Skeletal muscle satellite cell (primary cell): ENCODE measurements at regions not wholly inside any gene's neighbourhood (a gene's known extent, or its start where the extent isn't known, plus 50 kb on each side); places are given as distances from the start of the nearest gene placed in this dataset.

Experiments
- H3K27me3 ChIP-seq: 2 replicates; pipeline ENCODE4 v1.7.0; 2013; ENCODE audit warnings: low read length; ENCODE audit not compliant: control insufficient read depth, insufficient read depth
- H3K36me3 ChIP-seq: 2 replicates; pipeline ENCODE4 v1.7.0; 2013; ENCODE audit warnings: mild to moderate bottlenecking, control low read depth, low read length; ENCODE audit not compliant: insufficient read depth
- H3K4me1 ChIP-seq: 2 replicates; pipeline ENCODE4 v1.7.0; 2013; ENCODE audit warnings: low read length; ENCODE audit not compliant: control insufficient read depth, insufficient read depth
- H3K4me2 ChIP-seq: 2 replicates; pipeline ENCODE4 v1.7.0; 2013; ENCODE audit warnings: mild to moderate bottlenecking, low read length
- H3K4me3 ChIP-seq: 2 replicates; pipeline ENCODE4 v1.7.0; 2013; ENCODE audit warnings: low read length
- H3K9ac ChIP-seq: 2 replicates; pipeline ENCODE4 v1.7.0; 2013; ENCODE audit warnings: mild to moderate bottlenecking, low read depth, low read length, moderate library complexity
- H3K9me3 ChIP-seq: replicated peaks from 2 replicates; pipeline ENCODE4 v1.7.0; 2013; ENCODE audit warnings: mild to moderate bottlenecking, control low read depth, low read length

- Histone ChIP-seq H3K4me1 (no peaks in the 10 kb centered on the region), H3K9me3 (no peaks in the 10 kb centered on the region), H3K4me2 (no peak overlapping the region), H3K9ac (no peak overlapping the region), H3K4me3 (no peak overlapping the region), H3K36me3 (no peaks in the 10 kb centered on the region), H3K27me3 (no peaks in the 10 kb centered on the region)
Measured at GRCh38 chr3:117512975-117513374, 803.4 kb downstream of the TUSC7 start.

GRCh38 chr3:117515309-117515708 is 805.7 kb downstream of the TUSC7 start:
- Histone ChIP-seq H3K4me3 (no peak overlapping the region), H3K9me3 (no peaks in the 10 kb centered on the region), H3K27me3 (no peaks in the 10 kb centered on the region), H3K4me1 (no peaks in the 10 kb centered on the region), H3K9ac (no peak overlapping the region), H3K36me3 (no peaks in the 10 kb centered on the region), H3K4me2 (no peak overlapping the region)

DNA sequence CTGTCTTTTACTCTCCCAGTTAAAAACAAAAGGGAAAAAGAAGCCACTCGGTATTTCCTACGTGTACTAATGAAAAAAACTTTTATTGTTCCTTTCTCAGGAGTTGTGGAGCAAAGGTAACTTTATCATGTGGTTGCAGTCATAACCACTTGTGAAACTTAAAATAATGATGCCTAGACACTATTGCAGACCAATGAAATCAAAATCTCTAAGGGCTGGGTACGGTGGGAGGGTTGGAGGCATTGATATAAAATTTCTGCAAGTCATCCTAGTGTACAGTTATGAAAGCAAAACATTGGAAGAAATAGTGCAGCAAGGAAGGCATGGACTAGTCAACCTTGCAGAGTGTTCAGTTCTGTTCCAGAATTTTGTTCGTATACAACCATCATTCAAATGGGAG is 808.8 kb downstream of the TUSC7 start:
- Histone ChIP-seq H3K36me3 (no peaks in the 10 kb centered on the region), H3K4me2 (no peak overlapping the region), H3K4me1 (peaks cover 2% of the 10 kb centered on the region), H3K27me3 (no peaks in the 10 kb centered on the region), H3K9me3 (no peaks in the 10 kb centered on the region), H3K4me3 (no peak overlapping the region), H3K9ac (no peak overlapping the region)

- Histone ChIP-seq H3K4me3 (no peak overlapping the region), H3K27me3 (no peaks in the 10 kb centered on the region), H3K36me3 (no peaks in the 10 kb centered on the region), H3K4me1 (peaks cover 7% of the 10 kb centered on the region), H3K9me3 (no peaks in the 10 kb centered on the region), H3K4me2 (no peak overlapping the region), H3K9ac (no peak overlapping the region)
Measured at GRCh38 chr3:117519776-117520175, 810.2 kb downstream of the TUSC7 start.

GRCh38 chr3:117520582-117520981 is 811.0 kb downstream of the TUSC7 start:
- Histone ChIP-seq H3K4me1 (peaks cover 14% of the 10 kb centered on the region), H3K9ac (no peak overlapping the region), H3K9me3 (no peaks in the 10 kb centered on the region), H3K4me3 (no peak overlapping the region), H3K4me2 (no peak overlapping the region), H3K36me3 (no peaks in the 10 kb centered on the region), H3K27me3 (no peaks in the 10 kb centered on the region)

DNA sequence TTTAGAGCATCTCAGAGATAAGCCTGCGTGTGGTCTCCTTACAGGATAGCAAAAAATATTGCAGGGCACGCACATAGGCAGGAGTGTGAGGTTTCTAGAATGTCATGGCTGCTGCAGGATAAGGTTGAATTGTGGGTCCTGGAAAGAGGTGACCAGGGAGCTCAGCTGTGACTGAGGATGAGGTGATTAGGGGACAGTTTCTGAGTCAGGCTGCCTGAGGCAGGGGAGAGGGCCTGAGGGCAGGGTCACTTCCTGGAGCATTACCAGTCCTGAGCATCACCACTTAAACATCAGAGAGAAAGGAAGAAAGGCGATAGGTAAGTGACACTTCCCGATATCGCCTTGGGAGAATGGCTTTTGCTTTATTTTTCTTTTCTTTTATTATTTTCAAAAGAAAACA is 813.8 kb downstream of the TUSC7 start:
- H3K4me1 ChIP-seq = peaks cover 14% of the 10 kb centered on the region
- no peaks in the 10 kb centered on the region for H3K36me3 ChIP-seq
- no peaks in the 10 kb centered on the region for H3K9me3 ChIP-seq
- no peaks in the 10 kb centered on the region for H3K27me3 ChIP-seq
- H3K4me2 ChIP-seq = no peak overlapping the region
- H3K9ac ChIP-seq = no peak overlapping the region
- no peak overlapping the region for H3K4me3 ChIP-seq

- Histone ChIP-seq H3K4me3 (no peak overlapping the region), H3K4me2 (peak overlapping the region; percentile 20), H3K9me3 (no peaks in the 10 kb centered on the region), H3K9ac (no peak overlapping the region), H3K4me1 (peaks cover 14% of the 10 kb centered on the region), H3K36me3 (no peaks in the 10 kb centered on the region), H3K27me3 (peaks cover 6% of the 10 kb centered on the region)
Measured at GRCh38 chr3:117524890-117525289, 815.3 kb downstream of the TUSC7 start.

GRCh38 chr3:117526470-117527079 is 817.0 kb downstream of the TUSC7 start:
- Histone ChIP-seq H3K4me1 (peaks cover 14% of the 10 kb centered on the region), H3K9me3 (no peaks in the 10 kb centered on the region), H3K36me3 (no peaks in the 10 kb centered on the region), H3K9ac (no peak overlapping the region), H3K4me3 (no peak overlapping the region), H3K27me3 (peaks cover 17% of the 10 kb centered on the region), H3K4me2 (no peak overlapping the region)

DNA sequence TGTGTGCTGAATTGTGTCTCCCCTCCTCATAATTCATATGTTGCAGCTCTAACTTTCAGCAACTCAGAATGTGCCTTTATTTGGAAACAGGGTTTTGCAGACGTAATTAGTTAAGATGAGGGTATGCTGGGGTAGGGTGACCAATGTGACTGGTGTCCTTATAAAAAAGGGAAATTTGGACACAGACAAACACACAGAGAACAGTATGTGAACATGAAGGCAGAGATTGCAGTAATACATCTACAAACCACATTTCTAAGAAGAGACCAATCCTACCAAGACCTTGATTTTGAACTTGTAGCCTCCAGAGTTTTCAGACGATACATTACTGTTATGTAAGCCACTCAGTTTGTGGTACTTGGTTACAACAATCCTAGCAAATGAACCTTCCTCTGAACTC is 817.8 kb downstream of the TUSC7 start:
- H3K4me1 ChIP-seq = peaks cover 14% of the 10 kb centered on the region
- H3K36me3 ChIP-seq = no peaks in the 10 kb centered on the region
- H3K9ac ChIP-seq = no peak overlapping the region
- H3K9me3 ChIP-seq = no peaks in the 10 kb centered on the region
- H3K4me2 ChIP-seq = no peak overlapping the region
- peaks cover 18% of the 10 kb centered on the region for H3K27me3 ChIP-seq
- H3K4me3 ChIP-seq = no peak overlapping the region

DNA sequence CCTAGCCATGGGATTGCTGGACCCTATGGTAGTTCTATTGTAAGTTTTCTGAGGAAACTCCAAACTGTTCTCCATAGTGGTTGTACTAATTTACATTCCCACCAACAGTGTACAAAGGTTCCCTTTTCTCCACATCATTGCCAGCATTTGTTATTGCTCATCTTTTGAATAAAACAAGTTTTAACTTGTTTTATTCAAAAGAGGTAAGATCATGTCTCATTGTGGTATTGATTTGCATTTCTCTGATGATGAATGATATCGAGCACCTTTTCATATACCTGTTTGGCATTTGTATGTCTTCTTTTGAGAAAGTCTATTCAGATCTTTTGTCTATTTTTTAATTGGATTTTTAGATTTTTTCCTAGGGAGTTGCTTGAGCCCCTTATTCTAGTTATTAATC is 819.1 kb downstream of the TUSC7 start:
- peaks cover 11% of the 10 kb centered on the region for H3K4me1 ChIP-seq
- peaks cover 18% of the 10 kb centered on the region for H3K27me3 ChIP-seq
- H3K4me2 ChIP-seq = no peak overlapping the region
- no peak overlapping the region for H3K9ac ChIP-seq
- no peaks in the 10 kb centered on the region for H3K36me3 ChIP-seq
- H3K9me3 ChIP-seq = no peaks in the 10 kb centered on the region
- no peak overlapping the region for H3K4me3 ChIP-seq

GRCh38 chr3:117531078-117531767 is 821.6 kb downstream of the TUSC7 start:
- no peak overlapping the region for H3K4me3 ChIP-seq
- no peak overlapping the region for H3K9ac ChIP-seq
- no peaks in the 10 kb centered on the region for H3K36me3 ChIP-seq
- no peak overlapping the region for H3K4me2 ChIP-seq
- H3K4me1 ChIP-seq = no peaks in the 10 kb centered on the region
- H3K27me3 ChIP-seq = peaks cover 18% of the 10 kb centered on the region
- no peaks in the 10 kb centered on the region for H3K9me3 ChIP-seq

DNA sequence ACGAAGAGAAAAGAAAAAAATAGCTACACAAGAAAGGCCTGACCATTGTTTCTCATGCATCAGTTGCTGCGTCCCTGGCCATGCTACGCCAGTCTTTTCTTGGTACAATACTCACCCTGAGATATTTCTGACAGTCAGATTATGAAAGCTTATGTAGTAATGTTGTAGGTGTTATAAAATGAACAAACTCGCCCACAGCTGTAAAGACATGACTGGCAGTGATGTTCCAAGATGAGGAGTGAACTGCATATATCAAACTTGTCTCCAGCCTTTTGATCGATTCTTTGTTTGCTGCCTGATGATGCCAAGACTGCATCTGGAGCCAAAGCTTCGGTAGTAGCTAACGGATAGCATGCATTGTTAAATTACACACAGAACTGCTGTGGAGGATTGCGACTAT is 822.7 kb downstream of the TUSC7 start:
- H3K9me3 ChIP-seq = no peaks in the 10 kb centered on the region
- peaks cover 18% of the 10 kb centered on the region for H3K27me3 ChIP-seq
- H3K9ac ChIP-seq = no peak overlapping the region
- no peaks in the 10 kb centered on the region for H3K4me1 ChIP-seq
- no peak overlapping the region for H3K4me3 ChIP-seq
- no peaks in the 10 kb centered on the region for H3K36me3 ChIP-seq
- no peak overlapping the region for H3K4me2 ChIP-seq
